ENCODE measurements at regions not wholly inside any gene's neighbourhood (a gene's known extent, or its start where the extent isn't known, plus 50 kb on each side); places are given as distances from the start of the nearest gene placed in this dataset.

DNA sequence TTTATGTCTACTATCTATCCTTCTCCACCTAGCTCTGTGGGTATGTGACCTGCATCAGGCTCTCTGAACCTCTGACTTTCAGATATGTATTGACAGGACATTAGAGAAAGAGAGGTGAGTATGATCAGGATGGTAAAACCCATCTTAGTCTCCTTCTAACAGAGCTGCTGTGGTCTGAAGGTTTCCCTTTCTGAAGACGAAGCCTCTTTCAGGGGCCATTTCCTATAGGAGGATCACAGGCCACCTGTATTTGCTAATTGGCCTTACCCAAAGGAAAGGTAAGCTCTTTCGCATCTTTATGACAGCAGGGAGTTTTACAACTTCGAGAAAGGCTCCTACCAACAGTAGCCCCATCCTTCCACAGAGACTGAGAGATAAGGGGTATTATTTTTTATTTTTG, 442.9 kb downstream of the KCNJ3 start:
- H3K4me3 ChIP-seq (ENCODE audit: low read depth, low read length), result no peak overlapping the region
- TF ChIP-seq, protein P1, sequence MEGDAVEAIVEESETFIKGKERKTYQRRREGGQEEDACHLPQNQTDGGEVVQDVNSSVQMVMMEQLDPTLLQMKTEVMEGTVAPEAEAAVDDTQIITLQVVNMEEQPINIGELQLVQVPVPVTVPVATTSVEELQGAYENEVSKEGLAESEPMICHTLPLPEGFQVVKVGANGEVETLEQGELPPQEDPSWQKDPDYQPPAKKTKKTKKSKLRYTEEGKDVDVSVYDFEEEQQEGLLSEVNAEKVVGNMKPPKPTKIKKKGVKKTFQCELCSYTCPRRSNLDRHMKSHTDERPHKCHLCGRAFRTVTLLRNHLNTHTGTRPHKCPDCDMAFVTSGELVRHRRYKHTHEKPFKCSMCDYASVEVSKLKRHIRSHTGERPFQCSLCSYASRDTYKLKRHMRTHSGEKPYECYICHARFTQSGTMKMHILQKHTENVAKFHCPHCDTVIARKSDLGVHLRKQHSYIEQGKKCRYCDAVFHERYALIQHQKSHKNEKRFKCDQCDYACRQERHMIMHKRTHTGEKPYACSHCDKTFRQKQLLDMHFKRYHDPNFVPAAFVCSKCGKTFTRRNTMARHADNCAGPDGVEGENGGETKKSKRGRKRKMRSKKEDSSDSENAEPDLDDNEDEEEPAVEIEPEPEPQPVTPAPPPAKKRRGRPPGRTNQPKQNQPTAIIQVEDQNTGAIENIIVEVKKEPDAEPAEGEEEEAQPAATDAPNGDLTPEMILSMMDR (IDR thresholded peaks at IDR 0.05; ENCODE audit: control insufficient read depth, extremely low read depth, insufficient read depth), result no peak
- DNase-seq (ENCODE audit: low read depth), result no peak

DNA sequence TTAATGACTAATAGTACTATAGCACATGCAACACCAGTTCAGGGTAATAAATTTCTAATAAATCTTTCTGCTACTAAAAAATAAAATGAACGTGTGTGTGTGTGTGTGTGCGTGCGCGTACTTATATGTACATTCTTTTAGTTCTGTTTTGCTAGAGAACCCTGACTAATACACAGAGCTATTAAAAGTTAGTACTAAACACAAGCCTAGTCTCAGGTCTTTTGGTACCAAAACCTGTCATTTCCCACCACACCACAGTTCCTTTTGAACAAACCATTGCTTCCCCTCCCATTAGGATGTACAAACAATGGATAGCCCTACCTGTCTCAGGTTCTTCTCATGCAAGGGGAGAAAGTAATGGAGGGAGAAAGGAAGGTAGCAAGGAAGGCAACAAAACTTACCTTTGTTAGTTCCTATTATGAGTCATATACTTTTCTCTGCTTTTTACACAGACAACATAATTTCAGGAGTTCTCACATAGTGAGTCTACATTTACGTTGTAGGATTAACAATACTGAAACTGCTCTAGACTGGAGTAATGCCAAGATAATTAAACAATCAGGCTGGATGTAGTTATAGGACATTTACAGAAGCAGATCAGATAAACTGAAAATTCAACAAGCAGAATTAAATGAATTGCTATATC, 427.2 kb downstream of the KCNJ3 start:
- TF ChIP-seq, protein P1 (IDR thresholded peaks at IDR 0.05; ENCODE audit: control insufficient read depth, extremely low read depth, insufficient read depth), result no peak
- H3K4me3 ChIP-seq (ENCODE audit: low read depth, low read length), result no peak overlapping the region
- DNase-seq (ENCODE audit: low read depth), result no peak

DNA sequence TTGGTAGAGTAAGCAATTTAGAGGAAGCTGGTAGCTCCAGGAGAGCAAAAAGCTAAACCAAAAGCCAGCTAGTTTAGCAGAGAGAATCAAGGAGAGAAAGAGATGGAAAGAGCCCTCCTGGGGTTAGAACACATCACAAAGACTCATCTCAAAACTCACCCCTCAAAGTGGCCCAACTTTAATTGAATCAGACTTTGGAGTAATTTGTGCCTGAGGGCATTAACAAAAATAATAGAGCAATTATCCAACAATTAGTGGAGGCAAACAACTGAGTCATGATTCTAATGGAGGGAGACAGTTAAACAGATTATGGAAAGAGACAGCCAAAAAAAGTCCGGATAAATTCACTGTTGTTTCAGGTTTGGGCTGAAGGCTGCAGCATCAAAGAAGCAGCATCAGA, 417.4 kb downstream of the KCNJ3 start:
- no peak for DNase-seq (ENCODE audit: low read depth)
- TF ChIP-seq, protein P1 (IDR thresholded peaks at IDR 0.05; ENCODE audit: control insufficient read depth, extremely low read depth, insufficient read depth), result no peak
- H3K4me3 ChIP-seq (ENCODE audit: low read depth, low read length), result no peak overlapping the region

DNA sequence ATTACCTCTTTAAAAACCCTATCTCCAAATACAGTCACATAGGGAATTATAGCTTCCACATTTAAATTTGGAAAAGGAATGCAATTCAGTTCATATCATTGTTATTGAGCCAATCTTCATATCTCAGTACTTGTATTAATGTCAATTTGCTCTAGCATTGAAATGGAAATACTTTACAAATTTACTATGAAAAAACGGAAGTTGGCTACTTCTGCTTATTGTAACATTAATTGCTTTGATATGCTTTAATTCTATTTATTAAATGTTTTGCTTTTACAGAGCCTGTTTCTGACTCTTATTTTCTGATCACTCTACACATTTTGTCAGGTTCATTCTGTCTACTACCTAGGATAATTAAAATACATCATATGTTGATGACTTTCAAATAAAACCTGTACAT, 412.6 kb downstream of the KCNJ3 start:
- H3K4me3 ChIP-seq (ENCODE audit: low read depth, low read length), result no peak overlapping the region
- TF ChIP-seq, protein P1 (IDR thresholded peaks at IDR 0.05; ENCODE audit: control insufficient read depth, extremely low read depth, insufficient read depth), result no peak
- no peak for DNase-seq (ENCODE audit: low read depth)

DNA sequence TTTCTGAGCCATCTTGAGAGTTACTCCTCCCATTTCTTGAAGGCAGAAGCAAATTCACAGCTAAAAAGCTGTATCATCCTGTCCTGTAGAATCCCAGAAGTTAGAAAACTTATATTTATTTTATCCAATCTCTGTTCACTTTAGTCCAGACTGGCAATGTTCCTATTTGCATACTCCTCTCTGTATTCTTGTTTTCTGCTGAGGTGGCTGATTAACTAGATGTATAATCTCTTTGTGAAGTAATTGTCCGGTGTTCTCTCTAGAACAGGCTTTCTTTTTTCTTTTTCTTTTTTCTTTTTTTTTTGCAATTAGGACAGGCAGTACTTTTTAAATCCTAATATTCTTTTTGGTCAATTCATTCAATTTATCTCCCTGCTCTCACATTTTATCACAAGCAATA, 411.0 kb downstream of the KCNJ3 start:
- TF ChIP-seq, protein P1 (IDR thresholded peaks at IDR 0.05; ENCODE audit: control insufficient read depth, extremely low read depth, insufficient read depth), result no peak
- DNase-seq (ENCODE audit: low read depth), result no peak
- H3K4me3 ChIP-seq (ENCODE audit: low read depth, low read length), result no peak overlapping the region

DNA sequence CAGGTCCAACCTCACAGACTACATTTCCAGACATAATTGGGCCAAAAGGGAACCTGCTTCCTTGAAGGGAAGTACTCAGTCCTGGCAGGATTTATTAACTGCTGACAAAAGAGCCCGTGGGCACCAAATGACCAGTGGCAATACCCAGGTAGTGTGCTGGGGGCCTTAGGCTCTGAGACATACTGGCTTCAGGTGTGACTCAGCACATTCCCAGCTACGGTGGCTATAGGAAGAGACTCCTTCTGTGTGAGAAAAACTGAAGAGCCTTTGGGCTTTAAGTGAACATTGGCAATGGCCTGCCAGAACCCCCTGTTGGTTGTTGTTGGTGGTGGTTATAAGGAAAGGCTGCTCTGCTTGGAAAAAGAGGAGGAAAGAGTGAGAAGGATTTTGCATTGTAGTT, 401.8 kb downstream of the KCNJ3 start:
- TF ChIP-seq, protein P1 (IDR thresholded peaks at IDR 0.05; ENCODE audit: control insufficient read depth, extremely low read depth, insufficient read depth), result no peak
- DNase-seq (ENCODE audit: low read depth), result no peak
- no peak overlapping the region for H3K4me3 ChIP-seq (ENCODE audit: low read depth, low read length)

DNA sequence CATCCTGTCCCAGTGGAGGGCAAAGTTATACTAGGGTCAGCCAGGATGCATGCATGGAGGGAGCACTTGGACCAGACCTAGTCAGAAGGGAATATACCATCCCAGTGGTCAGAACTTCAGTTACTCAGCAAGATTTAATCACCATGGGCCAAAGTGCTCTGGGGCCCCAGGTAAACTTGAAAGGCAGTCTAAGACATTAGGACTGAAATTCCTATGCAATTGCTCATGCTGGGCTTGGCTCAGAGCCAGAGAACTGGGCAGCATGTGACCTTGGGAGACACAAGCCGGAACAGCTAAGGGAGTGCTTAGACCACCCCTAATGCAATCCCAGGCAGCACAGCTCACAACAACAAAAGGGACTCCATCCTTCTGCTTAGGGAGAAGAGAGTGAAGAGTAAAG, 401.3 kb downstream of the KCNJ3 start:
- TF ChIP-seq, protein P1 (IDR thresholded peaks at IDR 0.05; ENCODE audit: control insufficient read depth, extremely low read depth, insufficient read depth), result no peak
- no peak for DNase-seq (ENCODE audit: low read depth)
- H3K4me3 ChIP-seq (ENCODE audit: low read depth, low read length), result no peak overlapping the region

Measured in LNCaP clone FGC (cell line).